HEK293 (cell line): ENCODE measurements at regions not wholly inside any gene's neighbourhood (a gene's known extent, or its start where the extent isn't known, plus 50 kb on each side); places are given as distances from the start of the nearest gene placed in this dataset.

Experiments used
- CTCF ChIP-seq: fragments of 450-650 bp; formaldehyde crosslinking; IDR thresholded peaks from 2 replicates; pipeline ENCODE4 v1.5.1; 2016; ENCODE audit warnings: missing biosample characterization, missing genetic modification characterization
- REST ChIP-seq: fragments of 450-650 bp; formaldehyde crosslinking; IDR thresholded peaks from 2 replicates; pipeline ENCODE4 v1.5.1; 2016; ENCODE audit warnings: missing biosample characterization, missing genetic modification characterization
- ZEB2 ChIP-seq: fragments of 450-650 bp; formaldehyde crosslinking; IDR thresholded peaks from 2 replicates; pipeline ENCODE4 v1.5.1; 2016; ENCODE audit warnings: missing biosample characterization, missing genetic modification characterization

GRCh38 chr7:28891192-28891875 lies 66.8 kb downstream of the TRIL start:
- TF ChIP-seq CTCF (tag by site-specific recombination) (no peak), REST (tag by site-specific recombination) (peak; percentile 62), ZEB2 (tag by site-specific recombination) (no peak)
